Stimulated activated CD4-positive, alpha-beta T cell treated with anti-CD3 and anti-CD28 coated beads, Interleukin-4, amount 100 ng/mL, for 48 hours (primary cell): ENCODE measurements at regions not wholly inside any gene's neighbourhood (a gene's known extent, or its start where the extent isn't known, plus 50 kb on each side); places are given as distances from the start of the nearest gene placed in this dataset.
"Not testable (repeated sequence)": the region's sequence is repeated elsewhere in the genome, so short reads cannot be mapped to it uniquely, and the experiment has no call there.

Experiments
- DNase-seq, 2 donors: peaks; one replicate each; pipeline ENCODE4 v3.0.0-alpha.2; 2020; ENCODE audit warnings: low read depth in 2 of 2

DNA sequence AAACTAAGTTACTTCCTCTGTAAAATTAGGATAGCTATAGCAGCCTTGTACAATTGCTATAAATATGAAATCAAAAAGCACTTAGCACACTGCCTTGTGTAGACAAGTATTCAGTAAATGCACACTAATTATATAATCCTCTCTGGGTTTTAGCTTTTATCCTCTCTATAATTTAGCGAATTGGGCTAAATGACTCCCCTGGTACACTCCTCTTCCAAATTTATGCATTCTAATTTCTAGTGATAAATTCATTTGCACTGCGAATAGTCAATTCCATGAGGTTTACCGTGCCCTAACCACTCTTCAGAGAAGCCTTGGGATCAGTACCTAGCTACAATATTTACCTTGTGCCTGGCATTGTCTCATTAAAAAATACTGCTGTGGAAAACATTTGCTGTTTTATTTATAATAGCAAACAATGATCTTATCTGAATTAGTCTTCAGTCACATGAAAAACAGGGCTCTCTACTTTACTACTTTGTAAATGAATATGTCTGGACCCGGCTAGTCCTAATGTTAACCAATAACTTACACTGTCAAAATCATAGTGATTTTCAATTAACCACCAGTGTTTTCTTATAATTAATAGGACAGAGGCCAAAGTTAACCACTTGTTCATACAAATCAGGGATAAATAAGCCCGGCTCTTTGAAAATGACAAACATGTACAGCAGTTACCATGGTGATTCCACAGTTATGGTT lies 577.9 kb downstream of the IPMK start:
- DNase-seq = no peak

DNA sequence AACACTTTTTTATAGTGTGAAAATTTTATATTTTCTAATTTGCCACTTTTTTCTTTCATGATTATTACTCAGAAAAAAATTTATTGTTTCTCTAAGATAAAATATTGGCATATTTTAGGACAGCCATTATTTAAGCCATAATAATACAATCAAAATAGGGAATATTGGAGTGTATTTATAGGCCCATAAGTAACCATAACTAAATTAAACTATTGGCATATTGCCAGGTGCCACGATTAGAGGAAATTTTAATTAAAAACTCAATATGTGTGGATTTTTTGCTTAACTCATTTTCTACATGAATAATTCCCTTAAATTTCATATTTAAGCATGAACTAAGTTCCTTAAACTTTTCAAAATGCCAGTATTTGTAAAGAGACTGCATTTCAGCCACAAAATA lies 587.8 kb downstream of the IPMK start:
- DNase-seq = no peak

- no peak for DNase-seq
These were observed 592.6 kb downstream of the IPMK start for GRCh38 chr10:57675125-57675524.

GRCh38 chr10:57673446-57673960 lies 594.2 kb downstream of the IPMK start:
- DNase-seq = no peak

DNA sequence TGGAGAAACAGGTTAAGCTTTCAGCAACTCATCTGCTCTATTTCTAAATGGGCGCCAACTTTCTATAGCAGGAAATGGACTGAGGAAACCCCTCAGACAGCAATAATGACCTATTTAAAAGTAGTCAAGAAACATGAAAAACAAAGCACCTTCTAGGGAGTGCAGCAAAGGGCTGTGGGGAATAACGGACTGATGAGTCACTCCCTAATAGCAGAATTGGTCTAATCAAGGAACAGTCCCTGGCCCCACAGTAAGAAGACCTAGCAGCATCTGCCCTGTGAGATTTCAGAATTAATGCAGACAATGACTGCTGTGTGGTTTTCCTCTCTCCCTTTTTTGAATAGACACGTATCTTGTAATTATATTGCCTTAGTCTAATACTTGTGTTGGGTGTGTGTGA lies 602.9 kb downstream of the IPMK start:
- DNase-seq = no peak

GRCh38 chr10:57663401-57663800 lies 604.3 kb downstream of the IPMK start:
- no peak for DNase-seq

GRCh38 chr10:57661206-57661605 lies 606.5 kb downstream of the IPMK start:
- no peak for DNase-seq

DNA sequence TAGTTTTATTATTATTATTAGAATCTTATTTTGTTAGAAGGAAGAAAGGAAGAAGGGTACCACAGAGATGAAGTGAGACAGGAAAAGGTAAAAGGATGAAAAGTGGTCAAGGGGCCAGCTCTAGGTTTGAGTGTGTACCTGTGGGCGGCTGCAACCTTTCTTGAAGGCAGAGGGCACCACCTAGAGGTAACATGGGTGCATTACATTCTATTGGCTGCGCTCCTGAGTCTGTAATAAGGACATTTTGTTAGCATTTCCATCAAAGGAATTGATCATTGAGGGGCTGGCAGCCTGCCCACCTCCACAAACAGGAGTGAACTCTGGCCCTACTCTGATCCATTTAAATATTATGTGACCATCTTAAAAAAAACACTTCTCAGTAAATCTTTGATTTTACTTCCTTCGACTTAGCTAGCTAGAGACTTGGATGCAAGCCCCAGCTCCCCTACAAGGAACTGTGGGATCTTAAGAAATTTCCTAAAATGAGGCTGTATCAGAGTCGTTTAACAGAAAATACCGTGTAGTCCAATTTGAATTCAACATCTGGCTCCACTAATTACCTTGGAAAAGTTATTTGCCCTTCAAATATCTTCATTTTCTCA lies 610.4 kb downstream of the IPMK start:
- DNase-seq = peak; percentile 4 to 8

GRCh38 chr10:57654856-57655255 lies 612.8 kb downstream of the IPMK start:
- no peak for DNase-seq

GRCh38 chr10:57645108-57645507 lies 622.6 kb downstream of the IPMK start:
- not testable (repeated sequence) for DNase-seq

GRCh38 chr10:57638411-57638810 lies 629.3 kb downstream of the IPMK start:
- no peak for DNase-seq

DNA sequence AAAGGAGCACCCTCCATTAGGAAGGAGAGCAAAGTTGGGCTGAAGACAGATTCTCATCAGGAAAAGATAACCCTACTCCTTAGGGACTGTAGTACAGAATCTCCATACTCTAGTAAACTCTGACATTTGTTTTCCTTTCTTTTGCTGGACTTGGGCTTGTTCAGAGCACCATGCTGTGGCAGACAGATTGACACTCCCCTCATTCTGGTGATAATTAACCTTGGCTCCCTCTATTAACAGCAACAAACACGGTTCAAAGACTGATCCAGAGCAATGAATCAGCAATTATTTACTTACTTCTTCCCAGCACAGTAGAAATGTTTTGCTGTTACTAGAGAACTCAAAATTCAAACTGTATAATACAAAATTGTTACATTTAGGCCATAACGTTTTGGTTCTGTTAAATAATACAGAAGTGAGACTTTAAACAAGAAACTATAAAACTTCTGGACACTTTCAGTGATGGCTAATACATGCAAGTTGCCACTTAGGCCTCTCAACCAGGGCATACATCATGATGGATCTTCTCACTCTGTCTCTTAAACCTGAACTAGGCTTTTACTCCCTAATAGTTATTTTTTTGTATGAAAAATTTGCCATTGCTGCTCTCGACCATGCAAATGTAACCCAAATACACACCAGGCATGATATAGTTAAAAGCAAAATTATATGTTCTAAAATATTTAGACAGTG lies 639.0 kb downstream of the IPMK start:
- DNase-seq = no peak

GRCh38 chr10:57627642-57628178 lies 640.0 kb downstream of the IPMK start:
- no peak for DNase-seq

- DNase-seq = no peak
These were observed 642.7 kb downstream of the IPMK start for GRCh38 chr10:57624856-57625592.

DNA sequence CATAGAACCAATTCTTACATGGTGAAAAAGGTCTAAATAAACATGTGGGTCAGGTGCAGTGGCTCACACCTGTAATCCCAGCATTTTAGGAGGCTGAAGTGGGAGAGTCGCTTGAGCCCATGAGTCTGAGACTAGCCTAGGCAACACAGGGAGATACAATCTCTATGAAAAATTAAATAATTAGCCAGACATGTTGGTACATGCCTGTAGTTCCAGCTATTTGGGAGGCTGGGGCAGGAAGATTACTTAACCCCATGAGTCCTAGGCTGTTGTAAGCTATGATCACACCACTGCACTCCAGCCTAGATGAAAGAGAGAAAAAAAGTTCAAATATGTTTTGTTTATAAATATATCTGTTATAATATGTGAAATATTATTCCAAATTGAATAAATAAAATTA lies 643.6 kb downstream of the IPMK start:
- no peak for DNase-seq

- DNase-seq = no peak
These were observed 646.2 kb downstream of the IPMK start for GRCh38 chr10:57621466-57621865.

DNA sequence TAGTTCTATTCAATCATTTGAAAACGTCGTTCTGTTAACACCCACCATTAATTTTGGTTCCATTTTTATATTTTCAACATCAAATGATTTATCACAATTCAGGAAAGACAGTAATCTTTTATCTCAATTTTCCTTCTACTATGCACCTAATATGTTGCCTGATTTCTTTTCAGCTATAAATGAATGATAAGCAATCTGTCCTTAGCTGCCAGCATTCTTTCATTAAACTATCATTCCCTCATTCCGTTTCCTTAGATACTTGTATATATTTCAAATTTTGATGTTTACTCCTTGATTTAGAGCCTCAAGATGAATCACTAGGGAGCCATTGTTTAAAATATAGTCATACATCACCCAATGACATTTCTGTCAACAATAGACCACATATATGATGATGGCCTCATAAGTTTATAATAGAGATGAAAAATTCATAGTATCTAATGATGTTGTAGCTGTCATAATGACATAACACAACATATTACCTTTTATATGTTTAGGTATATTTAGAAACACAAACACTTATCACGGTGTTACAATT lies 661.7 kb downstream of the IPMK start:
- no peak for DNase-seq

- DNase-seq = no peak
These were observed 668.3 kb downstream of the IPMK start for GRCh38 chr10:57599440-57599839.

DNA sequence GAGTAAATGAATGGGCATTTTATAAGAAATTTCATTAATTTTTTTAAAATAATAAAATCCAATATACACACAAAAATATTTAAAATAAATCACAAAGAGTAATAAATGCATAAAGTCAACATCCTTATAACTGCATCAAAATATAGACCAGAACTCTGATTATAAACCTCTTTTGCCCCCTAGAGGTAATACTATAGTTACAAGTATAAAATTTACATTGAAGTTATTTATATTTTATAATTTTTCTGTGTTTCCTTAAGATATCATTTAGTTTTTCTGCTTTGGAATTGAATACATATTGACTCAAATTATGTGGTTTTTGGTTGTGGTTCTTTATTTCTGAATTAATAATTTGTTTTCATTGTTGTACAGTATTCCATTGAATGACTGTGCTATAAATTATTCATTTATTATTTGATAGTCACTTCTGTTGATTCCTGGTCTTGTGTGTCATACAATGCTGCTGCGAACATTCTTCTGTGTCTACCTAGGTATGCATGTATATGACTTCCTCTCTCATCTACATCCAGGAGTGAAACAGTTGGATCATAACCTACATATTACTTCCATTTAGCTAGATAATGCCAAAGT lies 673.6 kb downstream of the IPMK start:
- no peak for DNase-seq

DNA sequence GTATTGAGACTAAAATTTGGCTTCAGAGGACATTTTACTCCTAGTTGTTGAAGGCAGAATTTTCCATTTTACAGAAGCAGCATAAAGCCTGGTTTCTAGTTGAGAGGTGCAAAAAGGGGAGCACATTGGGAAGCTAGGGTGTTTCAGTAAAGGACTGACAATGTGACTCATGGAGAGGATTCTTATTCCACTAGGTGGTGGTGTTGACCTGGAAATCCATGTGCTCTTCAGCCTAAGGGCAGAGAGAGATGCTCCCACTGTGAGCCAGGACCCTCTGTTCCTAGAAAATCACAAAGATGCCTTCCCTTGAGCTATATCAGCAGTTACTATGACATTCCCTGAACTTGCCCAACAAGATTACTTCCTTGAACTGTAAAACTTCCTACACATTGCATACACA lies 687.8 kb downstream of the IPMK start:
- DNase-seq = no peak

GRCh38 chr10:57562211-57562610 lies 705.5 kb downstream of the IPMK start:
- DNase-seq = no peak
